ENCODE measurements at regions not wholly inside any gene's neighbourhood (a gene's known extent, or its start where the extent isn't known, plus 50 kb on each side); places are given as distances from the start of the nearest gene placed in this dataset.

DNA sequence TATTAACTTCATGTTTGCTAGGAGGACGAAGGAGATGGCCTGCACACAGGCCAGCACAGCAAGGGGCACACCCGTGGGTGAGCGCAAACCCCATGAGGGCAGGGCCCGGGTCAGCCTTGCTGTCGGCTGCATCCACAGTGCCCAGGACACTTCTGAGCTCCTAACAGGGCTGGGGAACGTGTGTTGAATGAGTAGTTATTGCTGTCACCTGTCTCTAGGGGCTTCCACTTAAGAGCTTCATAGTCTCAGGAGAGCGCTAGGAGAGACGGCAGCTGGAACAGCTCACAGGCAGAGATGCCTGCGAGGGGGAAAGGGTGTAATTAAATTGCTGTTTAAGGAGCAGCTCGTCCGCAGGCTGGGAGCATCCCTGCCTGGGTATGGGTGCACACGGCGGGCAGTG is 91.4 kb upstream of the NEURL1B start:
- no peak overlapping the region for H3K9ac ChIP-seq
- no peak for TF ChIP-seq Cebpa-rat (IDR thresholded peaks at IDR 0.05)
- H3K27me3 ChIP-seq: no peaks in the 10 kb centered on the region

DNA sequence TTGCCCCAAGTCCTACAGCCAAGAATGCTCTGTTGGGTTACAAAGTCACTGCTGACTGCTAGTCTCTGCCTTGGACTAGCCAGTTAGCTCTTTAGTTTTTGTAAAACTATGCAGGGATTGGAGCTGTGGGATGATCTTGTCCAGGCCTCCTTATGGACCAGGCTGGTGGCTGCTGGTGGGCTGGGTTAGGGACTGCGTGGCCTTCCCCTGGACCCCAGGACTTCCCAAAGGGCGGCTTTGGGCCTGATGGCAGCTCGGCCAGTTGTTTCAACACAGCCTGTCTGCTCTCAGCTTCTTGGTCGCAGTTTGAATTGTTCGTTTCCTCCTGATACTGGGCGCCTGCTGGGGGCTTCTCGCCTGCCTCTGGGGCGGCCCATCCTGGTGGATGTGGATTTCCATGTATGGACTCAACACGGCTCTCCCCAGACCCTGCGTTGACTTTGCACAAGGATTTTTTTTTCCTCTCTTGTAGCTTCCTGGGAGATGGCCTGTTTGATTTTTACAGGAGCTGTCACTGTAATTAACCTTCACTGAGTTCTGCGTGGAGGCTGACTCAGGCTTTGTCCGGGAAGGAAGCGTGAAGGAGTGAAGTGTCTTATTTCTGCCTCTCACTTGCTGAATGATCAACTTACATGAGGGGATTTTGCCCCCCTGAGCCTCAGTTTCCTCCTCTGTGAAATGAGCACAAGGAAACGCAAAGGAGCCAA is 91.9 kb upstream of the NEURL1B start:
- H3K4me1 ChIP-seq: peaks cover 37% of the 10 kb centered on the region
- H3K9me3 ChIP-seq: no peaks in the 10 kb centered on the region
- H3K36me3 ChIP-seq: no peaks in the 10 kb centered on the region
- no peak for TF ChIP-seq Cebpa-rat (IDR thresholded peaks at IDR 0.05)
- peak overlapping the region; percentile 79; the same call in 1 of the 2 replicates for H3K4me2 ChIP-seq
- H4K20me1 ChIP-seq: no peaks in the 10 kb centered on the region
- no peak overlapping the region for H3K9ac ChIP-seq
- no peak overlapping the region for H3K27ac ChIP-seq
- no peak overlapping the region for H3K4me3 ChIP-seq
- H3K27me3 ChIP-seq: no peaks in the 10 kb centered on the region

More for the DNA sequence above, 91.4 kb upstream of the NEURL1B start:
- Histone ChIP-seq H3K4me2 (peak overlapping the region; percentile 79), H3K4me3 (no peak overlapping the region), H3K9me3 (no peaks in the 10 kb centered on the region), H3K27ac (peak overlapping the region; percentile 60; the same call in 1 of the 2 replicates), H3K36me3 (no peaks in the 10 kb centered on the region), H4K20me1 (no peaks in the 10 kb centered on the region), H3K4me1 (peaks cover 37% of the 10 kb centered on the region)

DNA sequence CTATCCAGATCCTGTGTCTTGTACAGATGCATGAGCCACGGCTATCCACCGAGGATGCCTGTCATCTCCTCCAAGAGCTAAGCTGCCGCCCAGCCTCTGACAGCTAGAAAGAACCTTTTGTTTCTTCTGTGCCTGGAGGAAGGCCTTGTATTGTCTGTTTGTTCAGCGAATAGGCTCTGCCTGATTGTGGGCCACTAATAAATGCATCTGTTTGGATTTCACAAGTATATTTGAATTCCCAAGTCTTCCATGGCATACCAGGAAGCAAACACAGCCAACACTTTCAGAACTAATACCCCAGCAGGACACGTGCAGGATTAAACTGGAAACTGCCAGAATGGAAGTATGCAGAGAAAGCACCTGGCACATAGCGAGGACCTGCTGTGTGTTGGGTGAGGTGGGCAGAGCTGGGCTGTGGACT is 92.7 kb upstream of the NEURL1B start:
- no peak overlapping the region for H3K27ac ChIP-seq
- H3K4me3 ChIP-seq: no peak overlapping the region
- no peak overlapping the region for H3K4me2 ChIP-seq
- H3K36me3 ChIP-seq: no peaks in the 10 kb centered on the region
- H3K9me3 ChIP-seq: no peaks in the 10 kb centered on the region
- no peak overlapping the region for H3K9ac ChIP-seq
- peaks cover 37% of the 10 kb centered on the region for H3K4me1 ChIP-seq
- H4K20me1 ChIP-seq: no peaks in the 10 kb centered on the region
- TF ChIP-seq Cebpa-rat (IDR thresholded peaks at IDR 0.05): no peak
- H3K27me3 ChIP-seq: no peaks in the 10 kb centered on the region

DNA sequence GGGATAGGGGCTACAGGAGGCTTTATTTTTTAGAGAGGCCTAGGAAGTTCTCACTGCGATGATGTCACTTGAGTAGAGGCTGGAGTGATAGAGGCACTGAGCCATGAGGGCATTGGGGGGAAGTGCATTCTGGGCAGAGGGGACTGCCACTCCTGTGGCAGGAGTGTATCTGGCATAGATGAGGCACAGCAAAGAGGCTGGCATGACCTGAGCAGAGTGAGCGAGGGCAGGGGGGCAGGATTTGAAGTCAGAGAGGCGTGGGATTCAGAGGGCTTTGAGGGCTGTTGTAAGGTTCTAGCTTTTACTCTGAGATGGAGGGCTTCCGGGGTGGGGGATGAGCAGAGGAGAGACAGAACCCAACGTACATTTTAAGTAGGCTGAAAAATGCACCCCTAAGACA is 91.9 kb upstream of the SH3PXD2B start:
- no peaks in the 10 kb centered on the region for H3K27me3 ChIP-seq
- TF ChIP-seq Cebpa-rat (IDR thresholded peaks at IDR 0.05): no peak
- H3K27ac ChIP-seq: no peak overlapping the region
- peaks cover 33% of the 10 kb centered on the region for H3K4me1 ChIP-seq
- H3K4me2 ChIP-seq: no peak overlapping the region
- no peaks in the 10 kb centered on the region for H3K36me3 ChIP-seq
- H3K4me3 ChIP-seq: no peak overlapping the region
- no peaks in the 10 kb centered on the region for H4K20me1 ChIP-seq
- no peak overlapping the region for H3K9ac ChIP-seq
- H3K9me3 ChIP-seq: no peaks in the 10 kb centered on the region

DNA sequence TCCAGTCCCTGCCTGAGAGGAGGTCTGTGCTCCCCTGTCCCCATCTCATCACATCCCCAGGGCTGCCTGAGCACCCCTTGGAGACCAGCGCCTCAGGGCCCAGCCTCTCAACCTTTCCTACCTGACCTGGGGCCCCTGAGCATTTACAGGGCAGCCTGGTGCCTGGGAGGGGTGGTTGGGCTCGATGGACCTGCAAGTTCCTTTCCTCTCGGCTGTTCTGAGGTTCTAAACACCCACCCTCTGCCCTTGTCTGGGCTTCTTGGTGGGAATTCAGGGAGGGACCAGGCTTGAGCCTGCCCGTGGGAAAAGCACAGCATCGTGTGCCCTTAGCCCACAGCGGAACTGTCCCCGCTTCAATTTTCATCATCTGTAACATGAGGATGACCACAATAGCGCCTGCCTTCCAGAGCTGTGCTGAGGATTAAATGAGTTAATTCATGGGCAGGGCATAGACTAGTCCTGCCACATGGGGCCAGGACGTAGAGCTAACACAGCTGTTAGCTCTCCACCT is 91.0 kb upstream of the SH3PXD2B start:
- Histone ChIP-seq H3K4me2 (no peak overlapping the region), H3K9ac (no peak overlapping the region), H3K4me3 (no peak overlapping the region), H4K20me1 (no peaks in the 10 kb centered on the region), H3K9me3 (no peaks in the 10 kb centered on the region), H3K4me1 (peaks cover 27% of the 10 kb centered on the region), H3K27me3 (no peaks in the 10 kb centered on the region), H3K36me3 (no peaks in the 10 kb centered on the region), H3K27ac (no peak overlapping the region)
- TF ChIP-seq Cebpa-rat (IDR thresholded peaks at IDR 0.05): no peak

DNA sequence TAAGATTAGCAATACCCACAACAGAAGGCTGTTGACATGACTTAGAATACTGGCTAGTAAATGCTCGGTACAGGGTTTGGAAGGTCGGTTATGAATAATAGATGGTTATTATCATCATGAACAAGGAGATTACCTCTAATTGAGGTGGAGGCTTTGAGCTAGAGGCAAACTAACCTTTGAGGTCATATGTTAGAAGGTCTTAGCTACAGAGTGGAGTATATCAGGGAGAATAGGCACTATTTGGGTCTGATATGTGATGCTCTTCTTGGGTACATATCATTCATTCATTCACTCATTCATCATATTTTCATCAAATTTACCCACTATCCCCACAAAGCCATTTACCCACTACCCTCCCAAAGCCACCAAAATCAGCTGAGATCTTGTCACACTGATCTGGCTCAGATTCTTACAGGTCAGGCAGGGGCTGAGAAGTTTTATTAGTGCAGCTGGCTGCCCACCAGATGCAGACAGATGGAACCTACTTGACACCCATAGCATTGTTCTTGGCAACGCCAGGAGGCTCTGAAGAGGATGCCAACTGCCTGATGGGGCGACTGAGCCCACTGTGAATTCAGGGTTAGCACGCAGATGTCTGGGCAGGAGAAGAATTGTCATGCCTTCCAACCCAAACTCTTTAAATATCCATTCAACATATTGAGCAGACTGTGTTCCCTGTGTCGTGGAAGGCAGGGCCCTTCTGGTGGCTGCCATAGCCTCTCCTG is 90.2 kb upstream of the SH3PXD2B start:
- Histone ChIP-seq H4K20me1 (no peaks in the 10 kb centered on the region), H3K4me2 (no peak overlapping the region), H3K9me3 (no peaks in the 10 kb centered on the region), H3K9ac (no peak overlapping the region), H3K4me3 (no peak overlapping the region), H3K27ac (no peak overlapping the region), H3K4me1 (peaks cover 19% of the 10 kb centered on the region), H3K27me3 (no peaks in the 10 kb centered on the region), H3K36me3 (no peaks in the 10 kb centered on the region)
- no peak for TF ChIP-seq Cebpa-rat (IDR thresholded peaks at IDR 0.05)

DNA sequence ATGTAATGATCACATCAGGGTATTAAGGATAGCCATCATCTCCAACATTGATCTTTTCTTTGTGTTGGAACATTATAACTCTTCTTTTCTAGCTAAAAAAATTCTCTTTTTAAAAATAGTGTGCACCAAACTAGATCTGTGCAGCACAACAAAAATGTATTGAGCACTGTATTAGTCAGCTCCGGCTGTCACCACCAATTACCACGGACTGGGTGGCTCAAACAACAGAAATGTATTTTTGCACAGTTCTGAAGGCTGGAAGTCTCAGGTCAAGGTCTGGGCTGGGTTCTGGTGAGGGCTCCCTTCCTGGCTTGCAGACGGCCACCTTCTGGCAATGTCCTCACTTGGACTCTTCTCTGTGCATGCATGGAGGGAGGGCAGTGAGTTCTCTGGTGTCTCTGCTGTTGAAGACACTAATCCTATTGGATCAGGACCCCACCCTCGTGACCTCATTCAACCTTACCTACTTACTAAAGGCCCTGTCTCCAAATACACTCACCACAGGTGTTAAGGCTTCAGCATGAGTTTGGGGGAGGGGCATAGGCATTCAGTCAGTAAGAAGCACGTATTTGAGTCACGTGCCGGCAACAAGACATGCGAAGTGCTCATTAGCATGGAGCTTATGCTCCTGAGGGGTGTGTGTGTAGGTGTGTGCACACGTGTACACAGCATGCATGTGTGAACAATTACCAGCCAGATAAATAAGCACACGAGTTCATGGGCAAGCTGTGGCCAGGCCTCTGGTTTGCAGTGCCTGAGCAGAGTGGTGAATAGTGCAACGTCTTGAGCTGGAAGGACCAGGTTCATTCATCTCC is 89.4 kb upstream of the SH3PXD2B start:
- no peaks in the 10 kb centered on the region for H3K9me3 ChIP-seq
- H3K27ac ChIP-seq: no peak overlapping the region
- H3K36me3 ChIP-seq: no peaks in the 10 kb centered on the region
- no peak overlapping the region for H3K4me3 ChIP-seq
- H3K4me1 ChIP-seq: peaks cover 16% of the 10 kb centered on the region
- no peak overlapping the region for H3K4me2 ChIP-seq
- no peak for TF ChIP-seq Cebpa-rat (IDR thresholded peaks at IDR 0.05)
- H3K9ac ChIP-seq: no peak overlapping the region
- H4K20me1 ChIP-seq: no peaks in the 10 kb centered on the region
- H3K27me3 ChIP-seq: no peaks in the 10 kb centered on the region

DNA sequence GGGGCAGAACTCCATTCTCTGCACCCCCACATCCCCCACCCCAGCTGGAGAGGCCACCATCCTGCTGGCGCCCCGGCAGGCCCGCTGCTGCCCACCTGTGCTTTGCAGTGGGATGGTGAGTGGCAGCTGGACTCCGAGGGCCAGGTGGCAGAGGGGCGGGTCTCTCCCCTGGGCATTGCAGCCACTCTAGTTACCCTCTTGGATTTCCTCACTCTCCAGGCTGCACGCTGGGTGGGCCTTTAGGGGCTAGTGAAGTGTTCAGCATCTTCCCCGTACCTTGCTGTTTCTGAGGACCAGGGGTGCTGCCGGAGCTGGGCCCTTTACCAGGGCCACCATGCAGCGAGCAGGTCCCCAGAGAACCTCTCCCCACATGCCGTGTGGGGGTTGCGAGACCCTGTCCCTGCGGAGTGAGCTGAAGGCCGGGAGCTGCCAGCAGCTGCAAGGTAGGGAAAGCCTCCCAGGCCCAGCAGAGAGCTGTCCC is 88.4 kb upstream of the SH3PXD2B start:
- Histone ChIP-seq H3K4me1 (peaks cover 16% of the 10 kb centered on the region), H3K36me3 (no peaks in the 10 kb centered on the region), H3K27ac (no peak overlapping the region; the same call in 1 of the 2 replicates), H3K4me2 (peak overlapping the region; percentile 60), H4K20me1 (no peaks in the 10 kb centered on the region), H3K9me3 (no peaks in the 10 kb centered on the region), H3K4me3 (no peak overlapping the region), H3K27me3 (no peaks in the 10 kb centered on the region), H3K9ac (no peak overlapping the region)
- TF ChIP-seq Cebpa-rat (IDR thresholded peaks at IDR 0.05): no peak

DNA sequence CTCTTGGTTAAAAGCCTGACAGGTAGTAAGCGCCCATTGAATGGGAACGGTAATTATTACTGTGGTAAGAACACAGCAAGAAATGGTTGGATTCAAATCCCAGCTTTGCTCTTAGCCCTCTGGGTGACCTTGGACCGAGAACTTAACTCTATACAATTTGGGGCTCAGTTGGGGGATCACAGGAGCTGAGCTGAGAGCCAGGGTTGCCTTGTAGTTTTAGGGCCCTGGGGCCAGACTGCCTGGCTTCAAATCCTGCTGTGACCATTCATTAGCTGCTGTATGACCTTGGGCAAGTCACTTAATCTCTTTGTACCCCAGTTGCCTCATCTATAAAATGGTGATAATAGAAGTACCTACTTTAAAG is 87.4 kb upstream of the SH3PXD2B start:
- H3K27me3 ChIP-seq: no peaks in the 10 kb centered on the region
- H3K36me3 ChIP-seq: no peaks in the 10 kb centered on the region
- H3K4me3 ChIP-seq: no peak overlapping the region
- peaks cover 16% of the 10 kb centered on the region for H3K4me1 ChIP-seq
- no peak overlapping the region for H3K4me2 ChIP-seq
- TF ChIP-seq Cebpa-rat (IDR thresholded peaks at IDR 0.05): no peak
- no peaks in the 10 kb centered on the region for H3K9me3 ChIP-seq
- H3K27ac ChIP-seq: no peak overlapping the region
- no peak overlapping the region for H3K9ac ChIP-seq
- no peaks in the 10 kb centered on the region for H4K20me1 ChIP-seq

Measured in BLaER1 (cell line).